ENCODE measurements at regions not wholly inside any gene's neighbourhood (a gene's known extent, or its start where the extent isn't known, plus 50 kb on each side); places are given as distances from the start of the nearest gene placed in this dataset.

DNA sequence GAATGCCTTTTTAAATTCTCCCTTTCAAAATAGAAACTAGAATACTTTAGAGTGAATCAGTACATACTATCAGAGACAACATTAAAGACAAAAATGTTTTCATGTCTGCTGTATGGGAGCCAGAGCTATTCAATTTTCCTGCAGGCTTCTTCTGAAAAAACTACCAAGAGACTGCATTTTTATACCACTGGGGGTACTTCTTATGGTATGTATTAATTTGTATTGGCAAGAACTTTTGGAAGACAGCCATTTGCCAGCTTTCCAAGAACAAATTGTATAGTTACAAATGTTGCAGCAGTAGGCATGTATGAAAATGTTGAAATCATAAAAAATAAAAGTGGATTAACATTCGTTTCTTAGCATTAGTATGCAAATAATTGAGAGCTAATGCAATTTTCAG lies 1010.0 kb upstream of the CADM2 start:
- ATAC-seq = no peak
- Histone ChIP-seq H3K4me3 (no peak overlapping the region), H3K36me3 (no peaks in the 10 kb centered on the region), H3K9me3 (no peaks in the 10 kb centered on the region), H3K27me3 (no peaks in the 10 kb centered on the region), H3K27ac (no peak overlapping the region), H3K4me1 (no peaks in the 10 kb centered on the region)
- TF ChIP-seq, protein P1, sequence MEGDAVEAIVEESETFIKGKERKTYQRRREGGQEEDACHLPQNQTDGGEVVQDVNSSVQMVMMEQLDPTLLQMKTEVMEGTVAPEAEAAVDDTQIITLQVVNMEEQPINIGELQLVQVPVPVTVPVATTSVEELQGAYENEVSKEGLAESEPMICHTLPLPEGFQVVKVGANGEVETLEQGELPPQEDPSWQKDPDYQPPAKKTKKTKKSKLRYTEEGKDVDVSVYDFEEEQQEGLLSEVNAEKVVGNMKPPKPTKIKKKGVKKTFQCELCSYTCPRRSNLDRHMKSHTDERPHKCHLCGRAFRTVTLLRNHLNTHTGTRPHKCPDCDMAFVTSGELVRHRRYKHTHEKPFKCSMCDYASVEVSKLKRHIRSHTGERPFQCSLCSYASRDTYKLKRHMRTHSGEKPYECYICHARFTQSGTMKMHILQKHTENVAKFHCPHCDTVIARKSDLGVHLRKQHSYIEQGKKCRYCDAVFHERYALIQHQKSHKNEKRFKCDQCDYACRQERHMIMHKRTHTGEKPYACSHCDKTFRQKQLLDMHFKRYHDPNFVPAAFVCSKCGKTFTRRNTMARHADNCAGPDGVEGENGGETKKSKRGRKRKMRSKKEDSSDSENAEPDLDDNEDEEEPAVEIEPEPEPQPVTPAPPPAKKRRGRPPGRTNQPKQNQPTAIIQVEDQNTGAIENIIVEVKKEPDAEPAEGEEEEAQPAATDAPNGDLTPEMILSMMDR (IDR thresholded peaks at IDR 0.05) = no peak
- intact Hi-C loops (cut with DNase I) = no loop called here
- DNase-seq = no peak

DNA sequence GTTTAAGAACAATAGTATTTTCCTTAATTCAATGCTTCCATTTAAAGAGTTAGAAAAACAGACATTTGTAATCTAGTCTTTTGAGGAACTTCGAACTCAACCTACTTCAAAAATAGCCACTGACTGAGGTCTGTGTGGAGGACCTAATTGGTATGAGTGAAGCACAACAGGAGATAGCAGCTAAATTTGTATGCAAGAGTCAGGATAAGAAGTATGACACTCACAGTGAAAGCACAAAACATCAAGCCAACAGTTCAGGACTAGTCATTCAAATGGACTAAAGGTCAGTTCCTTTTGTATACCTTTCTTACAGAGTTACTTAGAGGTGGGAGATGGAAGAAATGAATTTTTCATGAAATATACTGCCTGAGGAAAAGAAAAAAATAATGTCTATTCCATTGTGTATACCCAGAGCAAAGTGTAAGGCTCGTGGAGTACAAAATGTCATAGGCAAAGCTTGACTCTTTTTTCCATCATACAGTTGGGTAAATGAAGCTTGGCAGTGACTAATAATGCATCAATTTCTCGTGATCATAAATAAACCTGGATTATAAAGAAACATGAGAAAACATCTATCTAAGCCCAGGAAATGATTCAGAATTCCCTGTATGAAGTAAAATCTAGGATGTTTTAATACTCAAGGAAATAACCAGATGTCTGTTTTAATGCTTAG lies 1005.2 kb upstream of the CADM2 start:
- H3K4me3 ChIP-seq = no peak overlapping the region
- H3K9me3 ChIP-seq = no peaks in the 10 kb centered on the region
- TF ChIP-seq, protein P1 (IDR thresholded peaks at IDR 0.05) = no peak
- no peak for DNase-seq
- no peaks in the 10 kb centered on the region for H3K27me3 ChIP-seq
- intact Hi-C loops (cut with DNase I) = no loop called here
- no peak overlapping the region for H3K27ac ChIP-seq
- no peaks in the 10 kb centered on the region for H3K36me3 ChIP-seq
- no peak for ATAC-seq
- H3K4me1 ChIP-seq = no peaks in the 10 kb centered on the region

DNA sequence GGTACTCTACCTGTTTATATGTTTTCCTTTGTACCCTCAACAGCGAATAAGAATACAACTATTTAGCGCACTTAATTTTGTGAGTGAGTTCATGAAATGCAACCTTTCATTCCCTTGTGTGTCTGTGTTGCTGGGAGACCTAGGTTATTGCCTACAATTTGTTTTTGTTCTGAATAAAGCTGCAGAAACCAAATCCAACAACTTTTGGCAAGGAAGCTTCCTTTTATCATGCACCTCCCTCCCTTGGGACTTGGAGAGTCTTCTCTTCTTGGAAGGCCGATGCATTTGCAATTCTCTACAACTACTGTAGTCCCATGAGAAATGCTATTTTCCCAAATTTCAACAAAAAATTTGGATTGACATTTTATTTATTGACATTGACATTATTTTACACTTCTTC lies 1002.4 kb upstream of the CADM2 start:
- ATAC-seq (no peak), DNase-seq (no peak)
- Histone ChIP-seq H3K27ac (no peak overlapping the region), H3K4me3 (no peak overlapping the region), H3K9me3 (no peaks in the 10 kb centered on the region), H3K4me1 (no peaks in the 10 kb centered on the region), H3K27me3 (no peaks in the 10 kb centered on the region), H3K36me3 (no peaks in the 10 kb centered on the region)
- intact Hi-C loops (cut with DNase I) = no loop called here
- TF ChIP-seq, protein P1 (IDR thresholded peaks at IDR 0.05) = no peak

DNA sequence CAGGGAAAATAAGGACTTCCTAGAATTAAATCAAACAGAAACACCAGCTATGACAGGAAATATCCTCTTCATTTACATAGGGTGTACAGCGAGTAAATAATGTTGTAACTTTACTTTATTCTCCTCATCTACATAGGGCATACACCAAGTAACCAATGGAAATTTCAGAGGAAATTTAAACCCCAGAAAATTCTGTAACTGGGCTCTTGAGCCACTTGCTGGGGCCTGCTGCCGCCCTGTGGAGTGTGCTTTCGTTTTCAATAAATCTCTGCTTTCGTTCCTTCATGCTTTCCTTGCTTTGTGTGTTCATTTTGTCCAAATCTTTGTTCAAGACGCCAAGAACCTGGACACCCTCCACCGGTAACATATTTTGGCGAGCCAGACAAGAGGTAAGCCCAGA lies 990.4 kb upstream of the CADM2 start:
- H3K36me3 ChIP-seq = no peaks in the 10 kb centered on the region
- TF ChIP-seq, protein P1 (IDR thresholded peaks at IDR 0.05) = no peak
- intact Hi-C loops (cut with DNase I) = no loop called here
- DNase-seq = no peak
- no peak overlapping the region for H3K4me3 ChIP-seq
- H3K27me3 ChIP-seq = no peaks in the 10 kb centered on the region
- H3K27ac ChIP-seq = no peak overlapping the region
- H3K9me3 ChIP-seq = peaks cover 0 to 8% of the 10 kb centered on the region in 2 donors
- no peak for ATAC-seq
- no peaks in the 10 kb centered on the region for H3K4me1 ChIP-seq

DNA sequence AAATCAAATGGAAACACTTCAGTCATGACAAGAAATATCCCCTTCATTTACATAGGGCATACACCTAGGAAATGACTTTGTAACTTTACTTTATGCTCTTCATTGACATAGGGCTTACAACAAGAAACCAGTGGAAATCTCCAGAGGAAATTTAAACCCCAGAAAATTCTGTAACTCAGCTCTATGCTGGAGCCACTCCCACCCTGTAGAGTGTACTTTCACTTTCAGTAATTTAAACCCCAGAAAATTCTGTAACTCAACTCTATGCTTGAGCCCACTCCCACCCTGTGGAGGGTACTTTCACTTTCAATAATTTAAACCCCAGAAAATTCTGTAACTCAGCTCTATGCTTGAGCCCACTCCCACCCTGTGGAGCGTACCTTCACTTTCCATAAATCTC lies 987.1 kb upstream of the CADM2 start:
- DNase-seq (no peak), ATAC-seq (no peak)
- Histone ChIP-seq H3K27me3 (no peaks in the 10 kb centered on the region), H3K4me3 (no peak overlapping the region), H3K9me3 (peaks cover 0 to 8% of the 10 kb centered on the region in 2 donors), H3K27ac (no peak overlapping the region), H3K36me3 (no peaks in the 10 kb centered on the region), H3K4me1 (no peaks in the 10 kb centered on the region)
- intact Hi-C loops (cut with DNase I) = no loop called here
- TF ChIP-seq, protein P1 (IDR thresholded peaks at IDR 0.05) = no peak

Data from left lung (tissue), 4 donors.